ENCODE measurements at regions not wholly inside any gene's neighbourhood (a gene's known extent, or its start where the extent isn't known, plus 50 kb on each side); places are given as distances from the start of the nearest gene placed in this dataset.

- no peaks in the 10 kb centered on the region for H3K4me1 ChIP-seq (ENCODE audit: control insufficient read depth, extremely low read depth, insufficient read depth, low read length)
- no peak for TF ChIP-seq EZH2 (IDR thresholded peaks at IDR 0.05; ENCODE audit: low read length, missing control alignments)
- no peaks in the 10 kb centered on the region for H3K27me3 ChIP-seq (ENCODE audit: control insufficient read depth, insufficient read depth, low read length)
- H4K20me1 ChIP-seq (ENCODE audit: control insufficient read depth, extremely low read depth, insufficient read depth, low read length), result no peaks in the 10 kb centered on the region
- no peak overlapping the region for H3K27ac ChIP-seq (ENCODE audit: insufficient read depth, low read length)
- H3K4me2 ChIP-seq (ENCODE audit: extremely low read depth, insufficient read depth, low read length), result no peak overlapping the region
- H3K9me3 ChIP-seq (ENCODE audit: control insufficient read depth, insufficient read depth, low read depth, low read length), result no peaks in the 10 kb centered on the region
- H3K79me2 ChIP-seq (ENCODE audit: control insufficient read depth, insufficient read depth, low read length), result no peaks in the 10 kb centered on the region
- no peak overlapping the region for H3K4me3 ChIP-seq (replicated peaks in 1 of 4; ENCODE audit: control extremely low read depth in 1 of 4, insufficient read depth in 1 of 4, low read depth in 3 of 4, low read length in 4 of 4)
- H3K9ac ChIP-seq (ENCODE audit: insufficient read depth, low read length), result no peak overlapping the region
- DNase-seq (ENCODE audit: low read depth in 2 of 2), result no peak
- no peaks in the 10 kb centered on the region for H3K36me3 ChIP-seq (ENCODE audit: control insufficient read depth, insufficient read depth, low read length)
- no peak overlapping the region for H2AFZ ChIP-seq (ENCODE audit: low read length)
Measured at GRCh38 chr5:3230254-3230653, 365.4 kb upstream of the IRX1 start.

DNA sequence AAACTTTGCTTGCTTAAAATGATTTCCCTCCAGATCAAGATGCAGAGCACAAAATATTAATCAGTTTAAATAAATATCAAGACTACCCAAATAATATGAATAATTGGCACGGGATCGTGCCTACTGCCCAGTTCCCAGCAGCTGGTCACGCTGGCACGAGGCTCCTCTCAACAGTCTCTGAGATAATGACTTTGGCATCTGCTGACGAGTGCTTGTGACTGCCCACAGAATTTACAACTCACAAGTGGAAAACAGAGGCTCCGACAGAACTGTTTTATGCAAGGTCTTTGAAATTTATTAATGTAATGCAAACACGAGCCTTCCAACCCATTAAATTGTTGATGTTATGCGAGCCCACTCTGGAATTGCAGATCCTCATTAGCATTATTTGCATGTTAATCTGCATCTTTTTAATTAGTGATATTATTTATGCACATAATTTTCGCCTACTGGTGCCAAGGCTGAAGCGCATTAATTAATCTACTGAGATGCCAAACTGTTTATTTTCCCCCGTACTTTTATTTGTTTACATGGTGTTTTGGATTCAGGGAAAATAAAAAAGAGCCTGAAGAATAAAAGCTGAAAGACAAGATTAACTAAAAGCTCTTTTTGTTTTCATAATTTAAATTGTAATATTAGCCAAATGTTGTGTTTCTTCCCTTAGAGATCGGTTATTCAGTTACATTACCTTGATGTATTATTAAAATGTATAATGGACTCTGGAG is 369.3 kb upstream of the IRX1 start:
- Histone ChIP-seq H3K9me3 (ENCODE audit: control insufficient read depth, insufficient read depth, low read depth, low read length) (no peaks in the 10 kb centered on the region), H3K27me3 (ENCODE audit: control insufficient read depth, insufficient read depth, low read length) (no peaks in the 10 kb centered on the region), H4K20me1 (ENCODE audit: control insufficient read depth, extremely low read depth, insufficient read depth, low read length) (no peaks in the 10 kb centered on the region), H3K4me2 (ENCODE audit: extremely low read depth, insufficient read depth, low read length) (no peak overlapping the region), H3K4me1 (ENCODE audit: control insufficient read depth, extremely low read depth, insufficient read depth, low read length) (no peaks in the 10 kb centered on the region), H3K27ac (ENCODE audit: insufficient read depth, low read length) (no peak overlapping the region), H2AFZ (ENCODE audit: low read length) (no peak overlapping the region), H3K4me3 (replicated peaks in 1 of 4; ENCODE audit: control extremely low read depth in 1 of 4, insufficient read depth in 1 of 4, low read depth in 3 of 4, low read length in 4 of 4) (no peak overlapping the region), H3K79me2 (ENCODE audit: control insufficient read depth, insufficient read depth, low read length) (no peaks in the 10 kb centered on the region), H3K36me3 (ENCODE audit: control insufficient read depth, insufficient read depth, low read length) (no peaks in the 10 kb centered on the region), H3K9ac (ENCODE audit: insufficient read depth, low read length) (no peak overlapping the region)
- DNase-seq (ENCODE audit: low read depth in 2 of 2), result no peak
- TF ChIP-seq EZH2 (IDR thresholded peaks at IDR 0.05; ENCODE audit: low read length, missing control alignments), result no peak
- TF ChIP-seq CTCF (conservative IDR thresholded peaks at IDR 0.05 in 1 of 2, IDR thresholded peaks at IDR 0.05 in 1 of 2; ENCODE audit: low read depth in 1 of 2, low read length in 2 of 2), result no peak

DNA sequence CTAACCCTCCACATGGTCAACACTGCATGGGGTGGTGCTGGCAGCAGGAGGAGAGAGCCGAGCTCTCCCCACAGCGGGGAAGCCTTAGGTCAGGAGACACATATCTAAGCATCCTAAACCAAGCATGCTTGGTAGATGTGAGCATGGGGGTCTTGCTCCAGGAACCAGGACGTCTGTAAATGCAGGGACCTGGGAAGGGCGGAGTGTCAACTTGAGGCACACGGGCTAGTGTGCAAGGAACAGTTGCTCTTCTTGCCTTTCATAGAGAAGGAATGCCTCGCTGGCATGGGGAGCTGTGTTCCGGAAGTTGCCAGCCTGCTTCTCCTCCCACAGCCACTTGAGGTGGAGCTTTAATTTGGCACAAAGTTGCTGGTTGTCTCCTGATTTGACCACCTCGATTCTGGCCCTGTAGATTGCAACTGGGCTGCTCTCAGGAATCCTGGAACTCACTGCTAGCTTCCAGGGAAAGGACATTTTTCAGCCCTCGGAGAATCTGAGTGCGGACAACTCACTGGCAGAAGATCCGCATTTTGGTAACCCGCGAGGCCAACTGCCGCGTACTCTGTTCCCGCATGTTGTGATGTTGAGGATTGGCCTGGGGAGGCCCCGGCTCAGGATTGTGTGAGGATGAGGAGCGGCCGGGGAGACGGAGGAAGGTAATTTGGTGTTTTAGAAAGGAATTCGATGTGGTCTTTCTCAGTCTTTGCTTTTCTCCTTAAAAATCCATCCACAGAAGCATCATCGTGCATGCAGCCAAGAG is 370.3 kb upstream of the IRX1 start:
- Histone ChIP-seq H3K36me3 (ENCODE audit: control insufficient read depth, insufficient read depth, low read length) (no peaks in the 10 kb centered on the region), H3K27ac (ENCODE audit: insufficient read depth, low read length) (no peak overlapping the region), H3K27me3 (ENCODE audit: control insufficient read depth, insufficient read depth, low read length) (no peaks in the 10 kb centered on the region), H3K4me3 (replicated peaks in 1 of 4; ENCODE audit: control extremely low read depth in 1 of 4, insufficient read depth in 1 of 4, low read depth in 3 of 4, low read length in 4 of 4) (no peak overlapping the region), H4K20me1 (ENCODE audit: control insufficient read depth, extremely low read depth, insufficient read depth, low read length) (no peaks in the 10 kb centered on the region), H3K9me3 (ENCODE audit: control insufficient read depth, insufficient read depth, low read depth, low read length) (no peaks in the 10 kb centered on the region), H3K4me2 (ENCODE audit: extremely low read depth, insufficient read depth, low read length) (no peak overlapping the region), H3K4me1 (ENCODE audit: control insufficient read depth, extremely low read depth, insufficient read depth, low read length) (no peaks in the 10 kb centered on the region), H3K79me2 (ENCODE audit: control insufficient read depth, insufficient read depth, low read length) (no peaks in the 10 kb centered on the region), H2AFZ (ENCODE audit: low read length) (no peak overlapping the region), H3K9ac (ENCODE audit: insufficient read depth, low read length) (no peak overlapping the region)
- no peak for DNase-seq (ENCODE audit: low read depth in 2 of 2)
- TF ChIP-seq EZH2 (IDR thresholded peaks at IDR 0.05; ENCODE audit: low read length, missing control alignments), result no peak
- TF ChIP-seq CTCF (conservative IDR thresholded peaks at IDR 0.05 in 1 of 2, IDR thresholded peaks at IDR 0.05 in 1 of 2; ENCODE audit: low read depth in 1 of 2, low read length in 2 of 2), result no peak
